Immature natural killer cell (primary cell): ENCODE measurements at regions not wholly inside any gene's neighbourhood (a gene's known extent, or its start where the extent isn't known, plus 50 kb on each side); places are given as distances from the start of the nearest gene placed in this dataset.

Experiments used
- DNase-seq, 3 donors: peaks; one replicate each; pipeline ENCODE4 v3.0.0; 2022; ENCODE audit warnings: mixed read lengths in 1 of 3
- H3K27ac Mint-ChIP-seq, 6 donors: one replicate each; pipeline ENCODE4 v1.8.0; 2020; ENCODE audit warnings: mixed read lengths in 6 of 6, mild to moderate bottlenecking in 5 of 6, inconsistent platforms in 4 of 6, moderate library complexity in 3 of 6
- H3K27me3 Mint-ChIP-seq, 3 donors: one replicate each; pipeline ENCODE4 v1.8.0; 2020 to 2021; ENCODE audit warnings: low read depth in 3 of 3, mild to moderate bottlenecking in 3 of 3, mixed read lengths in 3 of 3, moderate library complexity in 3 of 3, inconsistent platforms in 1 of 3
- H3K36me3 Mint-ChIP-seq, 3 donors: one replicate each; pipeline ENCODE4 v1.8.0; 2020; ENCODE audit warnings: mixed read lengths in 3 of 3, inconsistent platforms in 2 of 3, mild to moderate bottlenecking in 2 of 3
- H3K4me1 Mint-ChIP-seq, 2 donors: one replicate each; pipeline ENCODE4 v1.8.0; 2020; ENCODE audit warnings: inconsistent platforms in 2 of 2, mild to moderate bottlenecking in 2 of 2, mixed read lengths in 2 of 2, moderate library complexity in 1 of 2
- H3K4me3 Mint-ChIP-seq, 5 donors: one replicate each; pipeline ENCODE4 v1.8.0; 2020; ENCODE audit warnings: mild to moderate bottlenecking in 5 of 5, mixed read lengths in 5 of 5, inconsistent platforms in 3 of 5, moderate library complexity in 3 of 5
- H3K9me3 Mint-ChIP-seq, 6 donors: one replicate each; pipeline ENCODE4 v1.8.0; 2020; ENCODE audit warnings: mild to moderate bottlenecking in 6 of 6, mixed read lengths in 6 of 6, inconsistent platforms in 4 of 6, moderate library complexity in 3 of 6

GRCh38 chr18:40523287-40523686, 1431.7 kb upstream of the PIK3C3 start:
- Mint-ChIP-seq H3K4me3 (no peak overlapping the region), H3K27me3 (no peaks in the 10 kb centered on the region), H3K9me3 (peaks cover 4 to 35% (median 13%) of the 10 kb centered on the region in 6 donors), H3K4me1 (no peaks in the 10 kb centered on the region), H3K36me3 (peaks cover 0 to 4% (median 0%) of the 10 kb centered on the region in 3 donors), H3K27ac (no peak overlapping the region)
- no peak for DNase-seq

GRCh38 chr18:40501026-40501425, 1454.0 kb upstream of the PIK3C3 start:
- Mint-ChIP-seq H3K36me3 (peaks cover 0 to 4% (median 0%) of the 10 kb centered on the region in 3 donors), H3K4me1 (no peaks in the 10 kb centered on the region), H3K9me3 (peaks cover 7 to 28% (median 15%) of the 10 kb centered on the region in 6 donors), H3K27me3 (peaks cover 0 to 2% (median 0%) of the 10 kb centered on the region in 3 donors), H3K4me3 (no peak overlapping the region), H3K27ac (no peak overlapping the region)
- no peak for DNase-seq

- no peak for DNase-seq
- Mint-ChIP-seq H3K4me1 (no peaks in the 10 kb centered on the region), H3K36me3 (no peaks in the 10 kb centered on the region), H3K27me3 (no peaks in the 10 kb centered on the region), H3K4me3 (no peak overlapping the region), H3K9me3 (peaks cover 5 to 50% (median 25%) of the 10 kb centered on the region in 6 donors), H3K27ac (no peak overlapping the region)
These were observed 1460.4 kb upstream of the PIK3C3 start for GRCh38 chr18:40494603-40495002.

- no peak for DNase-seq
- Mint-ChIP-seq H3K4me3 (no peak overlapping the region), H3K27me3 (no peaks in the 10 kb centered on the region), H3K36me3 (no peaks in the 10 kb centered on the region), H3K27ac (no peak overlapping the region), H3K9me3 (peaks cover 5 to 59% (median 27%) of the 10 kb centered on the region in 6 donors), H3K4me1 (no peaks in the 10 kb centered on the region)
These were observed 1461.7 kb upstream of the PIK3C3 start for GRCh38 chr18:40493316-40493715.

- Mint-ChIP-seq H3K36me3 (no peaks in the 10 kb centered on the region), H3K4me3 (no peak overlapping the region), H3K4me1 (no peaks in the 10 kb centered on the region), H3K9me3 (peaks cover 8 to 51% (median 24%) of the 10 kb centered on the region in 6 donors), H3K27me3 (no peaks in the 10 kb centered on the region), H3K27ac (no peak overlapping the region)
- no peak for DNase-seq
These were observed 1465.7 kb upstream of the PIK3C3 start for GRCh38 chr18:40489301-40489700.

GRCh38 chr18:40485318-40485717, 1469.7 kb upstream of the PIK3C3 start:
- no peak for DNase-seq
- no peak overlapping the region for H3K27ac Mint-ChIP-seq
- peaks cover 0 to 2% (median 0%) of the 10 kb centered on the region in 3 donors for H3K27me3 Mint-ChIP-seq
- no peak overlapping the region for H3K4me3 Mint-ChIP-seq
- H3K36me3 Mint-ChIP-seq: no peaks in the 10 kb centered on the region
- no peaks in the 10 kb centered on the region for H3K4me1 Mint-ChIP-seq
- H3K9me3 Mint-ChIP-seq: peaks cover 10 to 50% (median 20%) of the 10 kb centered on the region in 6 donors

- H3K36me3 Mint-ChIP-seq: no peaks in the 10 kb centered on the region
- H3K4me1 Mint-ChIP-seq: no peaks in the 10 kb centered on the region
- H3K27ac Mint-ChIP-seq: no peak overlapping the region
- no peaks in the 10 kb centered on the region for H3K27me3 Mint-ChIP-seq
- no peak for DNase-seq
- H3K9me3 Mint-ChIP-seq: peaks cover 15 to 47% (median 23%) of the 10 kb centered on the region in 6 donors
- H3K4me3 Mint-ChIP-seq: no peak overlapping the region
These were observed 1481.6 kb upstream of the PIK3C3 start for GRCh38 chr18:40473221-40474029.

GRCh38 chr18:40470723-40471122, 1484.3 kb upstream of the PIK3C3 start:
- Mint-ChIP-seq H3K4me3 (no peak overlapping the region), H3K36me3 (no peaks in the 10 kb centered on the region), H3K27ac (no peak overlapping the region), H3K9me3 (peaks cover 12 to 48% (median 25%) of the 10 kb centered on the region in 6 donors), H3K27me3 (no peaks in the 10 kb centered on the region), H3K4me1 (no peaks in the 10 kb centered on the region)
- no peak for DNase-seq

GRCh38 chr18:40469851-40470250, 1485.2 kb upstream of the PIK3C3 start:
- no peak overlapping the region for H3K4me3 Mint-ChIP-seq

GRCh38 chr18:40469316-40469715, 1485.7 kb upstream of the PIK3C3 start:
- Mint-ChIP-seq H3K27me3 (no peaks in the 10 kb centered on the region), H3K27ac (no peak overlapping the region), H3K36me3 (no peaks in the 10 kb centered on the region), H3K4me1 (no peaks in the 10 kb centered on the region), H3K9me3 (peaks cover 11 to 50% (median 23%) of the 10 kb centered on the region in 6 donors), H3K4me3 (no peak overlapping the region)
- DNase-seq: no peak

More at GRCh38 chr18:40469851-40470250, 1485.2 kb upstream of the PIK3C3 start:
- Mint-ChIP-seq H3K27ac (no peak overlapping the region), H3K4me1 (no peaks in the 10 kb centered on the region), H3K9me3 (peaks cover 12 to 51% (median 24%) of the 10 kb centered on the region in 6 donors), H3K36me3 (no peaks in the 10 kb centered on the region), H3K27me3 (no peaks in the 10 kb centered on the region)
- no peak for DNase-seq

GRCh38 chr18:40464032-40464431, 1491.0 kb upstream of the PIK3C3 start:
- no peaks in the 10 kb centered on the region for H3K36me3 Mint-ChIP-seq
- no peak overlapping the region for H3K4me3 Mint-ChIP-seq
- DNase-seq: no peak
- no peaks in the 10 kb centered on the region for H3K4me1 Mint-ChIP-seq
- no peak overlapping the region for H3K27ac Mint-ChIP-seq
- no peaks in the 10 kb centered on the region for H3K27me3 Mint-ChIP-seq
- peaks cover 3 to 21% (median 14%) of the 10 kb centered on the region in 6 donors for H3K9me3 Mint-ChIP-seq

GRCh38 chr18:40453903-40454302, 1501.1 kb upstream of the PIK3C3 start:
- Mint-ChIP-seq H3K4me3 (no peak overlapping the region), H3K9me3 (peaks cover 2 to 50% (median 19%) of the 10 kb centered on the region in 6 donors), H3K36me3 (peaks cover 0 to 4% (median 0%) of the 10 kb centered on the region in 3 donors), H3K27me3 (no peaks in the 10 kb centered on the region), H3K27ac (no peak overlapping the region), H3K4me1 (no peaks in the 10 kb centered on the region)
- no peak for DNase-seq

GRCh38 chr18:40452599-40452998, 1502.4 kb upstream of the PIK3C3 start:
- no peak overlapping the region for H3K4me3 Mint-ChIP-seq
- H3K4me1 Mint-ChIP-seq: no peaks in the 10 kb centered on the region
- DNase-seq: no peak
- H3K27me3 Mint-ChIP-seq: no peaks in the 10 kb centered on the region
- H3K36me3 Mint-ChIP-seq: peaks cover 0 to 4% (median 0%) of the 10 kb centered on the region in 3 donors
- H3K27ac Mint-ChIP-seq: no peak overlapping the region
- H3K9me3 Mint-ChIP-seq: peaks cover 2 to 42% (median 15%) of the 10 kb centered on the region in 6 donors

- no peaks in the 10 kb centered on the region for H3K27me3 Mint-ChIP-seq
- H3K27ac Mint-ChIP-seq: no peak overlapping the region
- peaks cover 0 to 43% (median 19%) of the 10 kb centered on the region in 6 donors for H3K9me3 Mint-ChIP-seq
- no peak for DNase-seq
- H3K36me3 Mint-ChIP-seq: peaks cover 0 to 4% (median 0%) of the 10 kb centered on the region in 3 donors
- no peak overlapping the region for H3K4me3 Mint-ChIP-seq
- H3K4me1 Mint-ChIP-seq: no peaks in the 10 kb centered on the region
These were observed 1504.3 kb upstream of the PIK3C3 start for GRCh38 chr18:40450751-40451150.
